ENCODE measurements at regions not wholly inside any gene's neighbourhood (a gene's known extent, or its start where the extent isn't known, plus 50 kb on each side); places are given as distances from the start of the nearest gene placed in this dataset.

- intact Hi-C loops (cut with DNase I; ENCODE audit: low total_unique reads) (no loop called here), in situ Hi-C loops (cut with MboI; ENCODE audit: low sequenced_read_pairs in 4 of 4) (no loop called here)
- H3K4me1 ChIP-seq, result peaks cover 8 to 26% of the 10 kb centered on the region in 2 donors
- TF ChIP-seq POLR2A (IDR thresholded peaks at IDR 0.05), result no peak
- no peak for TF ChIP-seq CTCF (IDR thresholded peaks at IDR 0.05 in 4 of 5, conservative IDR thresholded peaks at IDR 0.05 in 1 of 5)
- ATAC-seq (no peak), DNase-seq (no peak)
- no peaks in the 10 kb centered on the region for H3K9me3 ChIP-seq
- H3K27ac ChIP-seq, result no peak overlapping the region
- no peak overlapping the region for H3K4me3 ChIP-seq
- H3K36me3 ChIP-seq, result no peaks in the 10 kb centered on the region
- no peaks in the 10 kb centered on the region for H3K27me3 ChIP-seq
Measured at GRCh38 chr10:42963312-42963711, 113.6 kb upstream of the RET start.

GRCh38 chr10:42969147-42969546 lies 107.7 kb upstream of the RET start:
- ATAC-seq (no peak), DNase-seq (no peak)
- in situ Hi-C loops (cut with MboI; ENCODE audit: low sequenced_read_pairs in 4 of 4) (no loop called here), intact Hi-C loops (cut with DNase I; ENCODE audit: low total_unique reads) (no loop called here)
- Histone ChIP-seq H3K4me3 (no peak overlapping the region), H3K9me3 (no peaks in the 10 kb centered on the region), H3K27me3 (no peaks in the 10 kb centered on the region), H3K36me3 (no peaks in the 10 kb centered on the region), H3K4me1 (no peaks in the 10 kb centered on the region), H3K27ac (no peak overlapping the region)
- TF ChIP-seq CTCF (IDR thresholded peaks at IDR 0.05 in 4 of 5, conservative IDR thresholded peaks at IDR 0.05 in 1 of 5) (no peak), POLR2A (IDR thresholded peaks at IDR 0.05) (no peak)

GRCh38 chr10:42969909-42970308 lies 107.0 kb upstream of the RET start:
- TF ChIP-seq POLR2A (IDR thresholded peaks at IDR 0.05) (no peak), CTCF (IDR thresholded peaks at IDR 0.05 in 4 of 5, conservative IDR thresholded peaks at IDR 0.05 in 1 of 5) (no peak)
- DNase-seq, result no peak

GRCh38 chr10:42970451-42971250 lies 106.2 kb upstream of the RET start:
- H3K4me3 ChIP-seq, result no peak overlapping the region
- ATAC-seq (no peak), DNase-seq (no peak)
- H3K36me3 ChIP-seq, result no peaks in the 10 kb centered on the region
- in situ Hi-C loops (cut with MboI; ENCODE audit: low sequenced_read_pairs in 4 of 4), result no loop called here
- TF ChIP-seq CTCF (IDR thresholded peaks at IDR 0.05 in 4 of 5, conservative IDR thresholded peaks at IDR 0.05 in 1 of 5), result no peak
- no peaks in the 10 kb centered on the region for H3K27me3 ChIP-seq
- H3K27ac ChIP-seq, result no peak overlapping the region
- no peaks in the 10 kb centered on the region for H3K4me1 ChIP-seq
- H3K9me3 ChIP-seq, result no peaks in the 10 kb centered on the region
- intact Hi-C loops (cut with DNase I; ENCODE audit: low total_unique reads), result no loop called here

More at GRCh38 chr10:42969909-42970308, 107.0 kb upstream of the RET start:
- intact Hi-C loops (cut with DNase I; ENCODE audit: low total_unique reads), result no loop called here
- no peak for ATAC-seq
- no peak overlapping the region for H3K4me3 ChIP-seq
- in situ Hi-C loops (cut with MboI; ENCODE audit: low sequenced_read_pairs in 4 of 4), result no loop called here
- H3K4me1 ChIP-seq, result no peaks in the 10 kb centered on the region
- H3K9me3 ChIP-seq, result no peaks in the 10 kb centered on the region
- no peak overlapping the region for H3K27ac ChIP-seq
- no peaks in the 10 kb centered on the region for H3K27me3 ChIP-seq
- H3K36me3 ChIP-seq, result no peaks in the 10 kb centered on the region

GRCh38 chr10:42971251-42971599 lies 105.6 kb upstream of the RET start:
- Histone ChIP-seq H3K4me3 (no peak overlapping the region), H3K36me3 (no peaks in the 10 kb centered on the region), H3K9me3 (no peaks in the 10 kb centered on the region), H3K27ac (no peak overlapping the region), H3K27me3 (no peaks in the 10 kb centered on the region), H3K4me1 (no peaks in the 10 kb centered on the region)
- ATAC-seq (no peak), DNase-seq (no peak)
- no peak for TF ChIP-seq CTCF (IDR thresholded peaks at IDR 0.05 in 4 of 5, conservative IDR thresholded peaks at IDR 0.05 in 1 of 5)
- no peak for TF ChIP-seq POLR2A (IDR thresholded peaks at IDR 0.05)
- intact Hi-C loops (cut with DNase I; ENCODE audit: low total_unique reads), result no loop called here
- in situ Hi-C loops (cut with MboI; ENCODE audit: low sequenced_read_pairs in 4 of 4), result no loop called here
